NCI-H2171 (cell line): ENCODE measurements at regions not wholly inside any gene's neighbourhood (a gene's known extent, or its start where the extent isn't known, plus 50 kb on each side); places are given as distances from the start of the nearest gene placed in this dataset.

Experiments used
- DNase-seq: peaks from one replicate; lab custom pipeline; 2025; lab: John Stamatoyannopoulos, UW

- DNase-seq: no peak
Observed at GRCh38 chr10:43773736-43774135, 125.1 kb upstream of the ZNF32 start.

GRCh38 chr10:43772171-43772570, 123.5 kb upstream of the ZNF32 start:
- DNase-seq: no peak

- no peak for DNase-seq
Observed at GRCh38 chr10:43771675-43772074, 123.0 kb upstream of the ZNF32 start.

GRCh38 chr10:43765516-43765915, 116.8 kb upstream of the ZNF32 start:
- DNase-seq: no peak

GRCh38 chr10:43763846-43764245, 115.2 kb upstream of the ZNF32 start:
- DNase-seq: no peak

GRCh38 chr10:43760514-43760913, 111.8 kb upstream of the ZNF32 start:
- DNase-seq: no peak

- no peak for DNase-seq
Observed at GRCh38 chr10:43759216-43759615, 110.5 kb upstream of the ZNF32 start.

- no peak for DNase-seq
Observed at GRCh38 chr10:43756341-43756740, 107.7 kb upstream of the ZNF32 start.

- no peak for DNase-seq
Observed at GRCh38 chr10:43754569-43755260, 106.0 kb upstream of the ZNF32 start.

- no peak for DNase-seq
Observed at GRCh38 chr10:43753397-43754061, 104.8 kb upstream of the ZNF32 start.

- DNase-seq: no peak
Observed at GRCh38 chr10:43752682-43753081, 104.0 kb upstream of the ZNF32 start.

GRCh38 chr10:43751646-43752045, 103.0 kb upstream of the ZNF32 start:
- DNase-seq: no peak

- no peak for DNase-seq
Observed at GRCh38 chr10:43749940-43750552, 101.4 kb upstream of the ZNF32 start.

GRCh38 chr10:43749145-43749576, 100.5 kb upstream of the ZNF32 start:
- DNase-seq: no peak

- no peak for DNase-seq
Observed at GRCh38 chr10:43748560-43748959, 99.9 kb upstream of the ZNF32 start.

GRCh38 chr10:43746906-43747305, 98.2 kb upstream of the ZNF32 start:
- DNase-seq: no peak

- no peak for DNase-seq
Observed at GRCh38 chr10:43739161-43739560, 90.5 kb upstream of the ZNF32 start.

- no peak for DNase-seq
Observed at GRCh38 chr10:43737003-43737402, 88.3 kb upstream of the ZNF32 start.

GRCh38 chr10:43735907-43736306, 87.2 kb upstream of the ZNF32 start:
- no peak for DNase-seq

GRCh38 chr10:43734716-43735115, 86.0 kb upstream of the ZNF32 start:
- DNase-seq: no peak

- DNase-seq: no peak
Observed at GRCh38 chr10:43731486-43731885, 82.8 kb upstream of the ZNF32 start.

GRCh38 chr10:43728425-43728824, 79.7 kb upstream of the ZNF32 start:
- no peak for DNase-seq

- DNase-seq: no peak
Observed at GRCh38 chr10:43727935-43728334, 79.3 kb upstream of the ZNF32 start.
